HG03039 (cell line): ENCODE measurements at regions not wholly inside any gene's neighbourhood (a gene's known extent, or its start where the extent isn't known, plus 50 kb on each side); places are given as distances from the start of the nearest gene placed in this dataset.
"Not testable (repeated sequence)": the region's sequence is repeated elsewhere in the genome, so short reads cannot be mapped to it uniquely, and the experiment has no call there.

Source experiments
- ATAC-seq: cut with Tn5 transposase; IDR thresholded peaks from one replicate; pipeline ENCODE4 v1.9.1; 2021; ENCODE audit warnings: mild to moderate bottlenecking, moderate library complexity; ENCODE audit not compliant: unreplicated experiment

DNA sequence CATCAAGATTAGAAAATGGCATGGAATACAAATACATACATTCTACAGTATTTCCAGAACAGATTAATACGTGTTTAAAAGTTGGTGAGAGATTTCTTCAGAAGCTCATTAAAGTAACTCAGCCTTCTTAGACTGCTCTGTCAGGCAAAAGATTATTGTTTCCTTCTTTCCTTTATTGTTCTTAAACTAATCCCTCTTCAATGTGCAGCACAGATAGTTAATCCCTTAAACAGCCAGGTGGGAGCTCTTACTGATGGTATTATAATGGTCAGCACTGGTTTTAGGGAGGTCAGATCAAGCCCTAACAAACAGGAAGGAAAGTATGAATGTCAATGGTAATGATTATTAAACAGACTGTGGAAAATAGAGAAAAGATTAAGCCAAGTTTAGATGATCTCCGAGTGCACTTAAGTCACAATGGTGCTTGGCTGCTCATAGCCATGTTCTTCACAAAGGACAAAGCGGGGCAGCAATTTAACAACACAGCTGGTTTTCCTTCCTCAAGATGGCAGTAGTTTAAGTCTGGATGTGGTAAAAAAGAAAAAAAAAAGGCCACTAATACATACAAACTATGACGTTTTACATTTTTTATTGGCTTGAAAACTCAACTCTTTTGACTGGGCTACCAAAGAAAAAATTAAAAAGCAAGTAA, 992.6 kb downstream of the PCDH9 start:
- ATAC-seq = no peak

DNA sequence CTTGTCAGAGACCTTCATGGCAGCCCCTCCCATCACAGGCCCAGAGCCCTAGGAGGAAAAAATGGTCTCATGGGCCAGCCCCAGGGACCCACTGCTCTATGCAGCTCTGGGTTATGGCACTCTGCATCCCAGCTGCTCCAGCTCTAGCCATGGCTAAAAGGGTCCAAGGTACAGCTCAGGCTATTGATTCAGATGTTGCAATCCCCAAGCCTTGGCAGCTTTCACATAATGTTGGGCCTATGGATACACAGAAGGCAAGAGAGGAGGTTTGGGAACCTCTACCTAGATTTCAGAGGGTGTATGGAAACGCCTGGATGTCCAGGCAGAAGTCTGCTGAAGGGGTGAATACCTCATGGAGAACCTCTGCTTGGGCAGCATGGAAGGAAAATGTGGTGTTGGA, 996.0 kb downstream of the PCDH9 start:
- no peak for ATAC-seq

DNA sequence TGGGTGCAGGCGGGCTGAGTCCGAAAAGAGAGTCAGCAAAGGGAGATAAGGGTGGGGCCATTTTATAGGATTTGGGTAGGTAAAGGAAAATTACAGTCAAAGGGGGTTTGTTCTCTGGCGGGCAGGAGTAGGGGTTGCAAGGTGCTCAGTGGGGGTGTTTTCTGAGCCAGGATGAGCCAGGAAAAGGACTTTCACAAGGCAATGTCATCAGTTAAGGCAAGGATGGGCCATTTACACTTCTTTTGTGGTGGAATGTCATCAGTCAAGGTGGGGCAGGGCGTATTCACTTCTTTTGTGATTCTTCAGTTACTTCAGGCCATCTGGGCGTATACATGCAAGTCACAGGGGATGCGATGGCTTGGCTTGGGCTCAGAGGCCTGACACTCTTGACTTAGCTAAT, 998.2 kb downstream of the PCDH9 start:
- not testable (repeated sequence) for ATAC-seq

DNA sequence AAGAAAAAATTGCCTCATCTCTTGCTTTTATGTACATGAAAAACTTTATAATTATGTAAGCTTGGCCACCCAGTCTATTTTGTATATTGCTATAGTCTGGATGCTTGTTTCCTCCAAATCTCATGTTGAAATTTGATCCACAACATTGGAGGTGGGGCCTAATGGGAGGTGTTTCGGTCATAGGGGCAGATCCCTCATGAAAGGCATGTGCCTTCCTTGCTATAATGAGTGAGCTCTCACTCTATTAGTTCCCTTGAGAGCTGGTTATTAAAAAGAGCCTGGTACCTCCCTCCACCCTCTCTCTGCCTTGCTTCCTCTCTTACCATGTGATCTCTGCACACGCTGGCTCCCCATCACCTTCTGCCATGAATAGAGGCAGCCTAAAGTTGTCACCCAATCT, 1005.1 kb downstream of the PCDH9 start:
- ATAC-seq = no peak

DNA sequence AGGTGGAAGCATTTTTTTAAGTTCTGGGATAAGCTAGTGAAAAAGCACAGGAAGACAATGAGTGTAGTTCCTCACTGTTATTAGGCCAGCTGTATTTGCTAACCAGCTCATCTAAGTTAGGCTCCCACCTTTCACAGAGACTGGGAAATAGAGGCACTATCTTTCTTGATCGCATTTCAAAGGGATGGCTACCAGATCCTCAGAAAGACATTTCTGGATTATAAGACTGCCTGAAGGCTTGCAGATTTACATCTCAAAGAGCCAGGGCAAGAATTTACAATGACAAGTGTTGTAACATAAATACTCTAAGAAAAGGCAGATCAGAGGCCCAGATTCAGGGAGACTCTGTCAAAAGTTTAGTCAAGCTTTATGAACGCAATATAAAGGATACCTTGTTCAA, 1005.5 kb downstream of the PCDH9 start:
- no peak for ATAC-seq

DNA sequence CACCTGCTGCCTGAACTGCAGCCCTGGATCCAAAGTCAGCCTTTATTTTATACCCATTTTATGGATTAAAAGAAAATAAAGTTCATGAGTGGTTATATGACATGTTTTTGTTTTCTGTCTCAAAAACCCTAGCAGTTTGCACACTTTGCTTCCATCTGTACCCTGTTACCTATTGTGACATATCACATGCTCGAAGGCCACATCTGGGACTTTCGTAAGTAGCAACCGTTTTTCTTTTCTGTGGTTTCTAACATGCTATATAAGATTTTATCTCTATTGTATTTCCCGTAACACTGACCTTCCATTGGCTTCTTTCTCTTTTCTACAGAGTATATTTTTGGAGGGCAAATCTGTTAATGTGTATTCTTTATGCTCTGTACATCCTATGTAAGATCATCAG, 1007.2 kb downstream of the PCDH9 start:
- ATAC-seq = no peak

DNA sequence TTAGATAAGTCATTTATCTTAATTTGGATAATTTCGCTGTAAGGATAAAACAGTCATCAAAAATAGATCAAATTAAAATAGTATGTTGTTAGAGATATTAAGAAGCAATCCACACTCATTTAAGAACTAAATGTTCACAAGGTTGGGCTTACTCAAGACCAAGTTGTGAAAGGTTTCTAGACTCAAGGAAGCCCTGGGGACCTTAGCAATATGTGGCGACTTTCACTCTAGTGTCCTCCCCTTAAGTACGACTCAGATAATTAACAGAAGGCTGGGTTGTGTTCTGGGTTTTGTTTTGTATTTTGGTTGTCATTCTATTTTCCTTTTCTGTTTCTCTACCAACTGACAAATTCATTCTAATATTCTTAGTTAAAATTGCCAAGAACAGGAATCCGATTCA, 1008.0 kb downstream of the PCDH9 start:
- ATAC-seq = no peak

DNA sequence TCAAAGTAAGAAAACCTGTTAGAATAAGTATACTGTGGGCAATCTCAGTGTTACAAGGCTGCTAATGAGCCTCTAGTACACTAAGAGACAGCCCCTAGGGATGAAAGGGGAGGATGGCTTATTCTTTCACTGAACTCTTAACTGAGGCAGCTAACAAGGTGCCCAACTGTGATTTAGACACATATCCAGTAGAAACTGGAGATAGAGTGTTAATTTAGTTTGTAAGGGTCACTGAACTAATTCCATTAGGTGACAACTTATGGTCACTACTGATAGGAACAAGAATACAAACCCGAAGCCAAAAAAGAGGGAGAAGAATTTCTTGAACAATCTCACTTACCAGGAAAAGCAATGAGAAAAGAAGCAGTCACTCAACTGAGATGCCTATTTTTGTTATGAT, 1010.6 kb downstream of the PCDH9 start:
- ATAC-seq = no peak

DNA sequence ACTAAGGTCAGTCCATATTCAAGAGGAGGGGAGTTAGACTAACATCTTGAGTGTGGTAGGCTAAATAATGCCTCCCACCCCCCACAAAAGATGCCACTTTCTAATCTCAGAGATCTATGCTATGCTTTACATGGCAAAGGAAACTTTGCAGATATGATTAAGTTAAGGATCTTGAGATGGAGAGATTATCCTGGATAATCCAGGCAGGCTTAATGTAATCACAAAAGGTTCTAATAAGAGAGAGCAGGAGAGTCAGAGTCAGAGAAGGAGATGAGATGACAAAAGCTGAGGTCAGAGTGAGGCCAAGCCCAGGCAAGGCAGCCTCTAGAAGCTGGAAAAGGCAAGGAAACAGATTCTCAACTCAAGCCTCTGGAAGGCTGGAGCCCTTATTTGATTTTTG, 1011.6 kb downstream of the PCDH9 start:
- ATAC-seq = no peak

DNA sequence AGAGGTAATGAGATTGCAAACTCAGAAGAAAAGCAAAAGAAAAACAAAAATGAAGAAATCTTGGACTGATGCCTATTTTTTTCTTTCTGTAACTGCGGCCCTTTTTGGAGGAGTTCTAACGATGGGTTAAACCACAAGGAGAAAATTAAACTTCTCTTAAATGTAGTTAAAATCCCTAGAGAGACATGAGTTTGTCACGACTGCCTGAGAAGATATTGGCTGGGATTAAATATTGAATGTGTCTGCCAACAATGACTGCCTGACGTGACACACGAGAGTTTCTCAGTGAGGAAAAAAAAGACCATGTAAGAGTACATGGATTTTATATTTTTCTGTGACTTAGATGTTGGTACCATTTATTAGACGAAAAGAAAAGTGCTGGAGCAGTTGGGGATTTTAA, 1013.4 kb downstream of the PCDH9 start:
- no peak for ATAC-seq

DNA sequence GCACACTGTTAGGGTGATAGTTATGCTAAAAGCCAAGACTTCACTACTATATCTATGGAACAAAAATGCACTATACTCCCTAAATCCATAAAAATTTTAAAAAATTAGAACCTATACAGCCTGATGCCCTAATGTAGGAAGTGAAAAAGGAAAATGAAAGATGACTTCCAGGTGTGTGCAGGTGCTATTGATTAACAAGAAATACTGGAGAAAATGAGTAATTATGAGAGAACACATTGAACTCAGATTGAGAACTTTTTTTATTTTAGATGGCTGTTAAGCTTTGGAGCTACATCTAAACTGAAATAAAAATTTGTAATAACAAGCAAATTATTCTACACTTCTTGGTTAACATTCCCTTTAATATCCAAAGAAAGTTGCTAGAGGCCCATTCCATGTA, 1015.7 kb downstream of the PCDH9 start:
- ATAC-seq = no peak

DNA sequence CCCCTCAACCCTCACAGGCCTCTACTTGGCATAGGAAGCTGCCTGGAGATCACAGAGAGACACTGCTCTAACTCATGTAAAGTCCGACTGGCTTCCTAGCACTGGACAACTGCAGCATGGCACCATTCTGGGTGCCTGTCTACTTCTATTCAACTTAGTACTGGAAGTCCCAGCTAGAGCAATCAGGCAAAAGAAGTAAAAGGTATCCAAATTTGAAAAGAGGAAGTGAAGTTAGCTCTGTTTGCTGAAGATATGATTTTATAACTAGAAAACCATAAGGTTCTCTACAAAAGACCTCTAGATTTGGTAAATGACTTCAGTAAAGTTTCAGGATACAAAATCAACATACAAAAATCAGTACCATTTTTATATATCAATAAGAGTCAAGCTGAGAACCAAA, 1017.6 kb downstream of the PCDH9 start:
- no peak for ATAC-seq

DNA sequence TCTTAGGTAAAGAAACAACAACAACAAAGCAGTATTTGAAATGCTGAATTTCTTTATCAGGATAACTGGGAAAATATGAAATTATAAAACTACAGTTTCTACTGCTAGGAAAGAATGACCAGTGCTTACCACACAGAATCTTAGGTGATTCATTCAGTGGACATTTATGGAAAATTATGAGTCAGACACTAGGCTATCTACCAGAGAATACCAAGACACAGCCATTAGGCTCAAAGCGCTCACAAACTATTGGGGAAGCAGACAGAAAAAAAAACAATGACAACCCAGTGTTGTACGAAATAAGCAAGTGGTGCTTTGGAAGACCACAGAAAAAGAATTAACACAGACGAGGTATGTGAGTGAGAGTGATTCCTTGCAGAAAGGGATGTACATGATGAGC, 1019.5 kb downstream of the PCDH9 start:
- no peak for ATAC-seq

DNA sequence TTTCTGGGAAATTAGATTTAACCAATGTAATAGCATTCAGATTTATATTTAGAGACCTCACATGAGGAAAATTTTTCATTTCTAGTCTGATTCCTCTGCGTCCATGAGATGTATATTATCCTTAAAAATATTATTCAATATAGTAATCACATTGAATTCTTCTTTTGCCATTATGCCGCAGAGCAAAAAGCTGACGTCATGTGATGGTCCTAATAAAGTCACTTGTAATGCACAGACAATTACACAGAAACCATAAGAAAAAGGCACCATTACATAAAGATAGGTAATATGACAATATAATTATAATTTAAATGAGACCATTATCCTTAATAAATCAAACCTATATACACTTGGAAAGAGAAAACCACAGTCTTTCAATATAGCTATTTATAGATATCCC, 1021.5 kb downstream of the PCDH9 start:
- ATAC-seq = no peak

DNA sequence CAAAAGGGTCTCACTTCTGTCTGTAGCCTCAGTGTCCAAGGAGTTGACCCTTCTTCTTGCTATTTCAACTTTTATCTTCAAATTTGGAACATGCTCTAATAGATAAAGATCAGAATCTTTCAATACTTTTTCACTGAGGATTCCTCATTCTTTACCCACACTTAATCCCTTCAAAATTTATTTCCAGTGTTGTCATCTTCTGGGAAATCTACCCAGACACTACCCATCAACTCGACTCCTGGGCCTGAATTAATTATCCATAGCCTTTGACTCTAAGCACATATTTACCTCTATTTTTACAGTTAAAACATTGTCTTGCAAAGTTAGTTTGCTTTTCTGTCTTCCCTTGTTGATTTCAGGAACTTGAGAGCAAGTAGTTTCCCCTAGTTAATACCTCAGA, 1022.5 kb downstream of the PCDH9 start:
- no peak for ATAC-seq

DNA sequence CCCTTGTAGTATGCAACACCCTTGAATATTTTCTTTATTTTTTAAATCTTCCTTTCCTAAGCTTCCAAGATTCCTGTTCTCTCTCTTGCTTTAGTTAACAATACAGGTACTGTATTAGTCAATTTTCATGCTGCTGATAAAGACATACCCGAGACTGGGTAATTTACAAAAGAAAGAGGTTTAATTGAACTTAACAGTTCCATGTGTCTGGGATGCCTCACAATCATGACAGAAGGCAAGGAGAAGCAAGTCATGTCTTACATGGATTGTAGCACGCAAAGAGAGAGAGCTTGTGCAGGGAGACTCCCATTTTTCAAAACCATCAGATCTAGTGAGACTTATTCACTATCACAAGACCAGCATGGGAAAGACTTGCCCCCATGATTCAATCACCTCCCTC, 1024.3 kb downstream of the PCDH9 start:
- ATAC-seq = no peak

DNA sequence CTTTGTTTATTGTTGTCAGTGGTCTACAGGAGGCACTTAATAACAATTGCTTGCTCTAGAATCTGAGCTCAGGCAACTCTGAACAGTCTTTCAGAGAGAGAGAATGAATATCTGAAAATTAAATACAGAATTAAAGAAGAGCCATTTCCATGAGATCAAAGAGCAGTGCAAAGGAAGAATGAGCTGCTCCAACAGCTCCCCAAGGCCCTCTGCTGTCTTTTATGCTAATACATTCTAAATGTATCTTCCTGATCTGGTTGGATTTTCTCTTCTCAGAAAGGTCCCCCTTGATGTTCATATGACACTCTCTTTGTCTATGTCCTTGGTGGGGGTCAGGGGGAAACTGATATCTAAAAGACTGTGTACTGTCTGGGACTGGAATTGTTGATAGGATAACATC, 1029.6 kb downstream of the PCDH9 start:
- no peak for ATAC-seq

DNA sequence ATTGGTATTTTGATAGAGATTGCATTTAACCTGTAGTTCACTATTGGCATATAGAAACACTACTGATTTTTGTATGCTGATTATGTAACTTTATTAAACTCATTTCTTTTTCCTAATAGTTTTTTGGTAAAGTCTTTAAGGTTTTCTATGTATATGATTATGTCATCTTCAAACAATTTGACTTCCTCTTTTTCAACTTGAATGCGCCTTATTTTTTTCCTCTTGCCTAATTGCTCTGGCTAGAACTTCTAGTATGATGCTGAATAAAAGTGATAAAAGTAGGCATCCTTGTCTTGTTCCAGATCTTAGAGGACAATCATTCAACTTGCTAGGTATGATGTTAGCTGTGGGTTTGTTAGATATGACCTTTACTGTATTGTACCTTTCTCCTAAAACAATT, 1034.9 kb downstream of the PCDH9 start:
- ATAC-seq = no peak

DNA sequence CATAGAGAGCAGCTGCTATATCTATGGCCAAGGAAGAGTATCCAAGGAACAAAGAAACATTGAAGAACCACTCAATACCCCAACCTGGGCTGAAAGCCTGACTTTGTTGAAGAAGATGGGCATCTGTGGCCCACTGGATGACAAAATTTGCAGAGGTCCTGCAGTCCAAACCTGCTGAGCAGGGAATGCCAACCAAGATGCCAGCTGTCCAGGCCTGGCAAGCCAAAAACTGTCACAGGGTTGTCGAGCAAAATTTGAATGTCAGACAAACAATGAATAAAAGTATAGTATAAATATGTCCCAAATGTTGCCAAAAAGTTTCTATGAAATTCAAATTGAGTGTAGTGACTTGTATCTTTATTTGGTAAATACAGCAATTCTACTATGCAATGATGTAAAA, 1040.2 kb downstream of the PCDH9 start:
- no peak for ATAC-seq

DNA sequence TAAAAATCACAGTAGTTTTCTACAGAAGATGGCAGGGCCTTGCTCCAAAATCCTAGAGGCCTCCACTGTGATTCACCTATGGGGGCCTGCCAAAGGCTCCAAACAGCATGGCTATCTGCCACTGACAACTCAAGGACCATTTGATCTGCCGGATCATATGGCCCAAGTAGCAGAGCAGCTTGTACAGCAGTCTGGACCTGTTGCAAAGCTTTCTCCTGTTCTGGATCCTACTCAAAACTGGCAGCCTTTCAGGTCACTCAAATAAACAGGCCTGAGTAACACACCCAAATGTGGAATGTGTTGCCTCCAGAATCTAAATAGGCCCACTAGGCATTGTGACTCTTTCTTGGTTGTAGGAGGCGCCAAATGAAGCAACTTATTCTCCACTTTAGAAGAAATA, 1049.3 kb downstream of the PCDH9 start:
- ATAC-seq = no peak

DNA sequence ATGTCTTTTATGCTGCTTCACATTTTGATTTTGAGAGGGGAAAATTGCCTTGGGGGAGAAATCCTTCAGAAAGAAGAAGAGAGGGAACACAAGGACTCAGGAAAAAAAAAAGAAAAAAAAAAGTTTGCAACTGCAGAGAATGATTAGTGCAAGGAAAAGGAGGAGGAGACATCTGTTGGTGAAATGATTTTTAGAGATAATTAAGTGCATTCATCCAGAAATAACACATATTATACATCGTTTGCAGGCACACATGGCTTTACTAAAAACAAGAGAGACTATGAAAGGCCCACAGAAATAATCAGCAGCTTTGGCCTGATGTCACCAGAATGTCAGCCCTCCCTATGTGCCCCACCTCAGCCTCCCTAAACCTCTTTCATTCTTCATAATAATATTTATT, 1058.2 kb downstream of the PCDH9 start:
- no peak for ATAC-seq

DNA sequence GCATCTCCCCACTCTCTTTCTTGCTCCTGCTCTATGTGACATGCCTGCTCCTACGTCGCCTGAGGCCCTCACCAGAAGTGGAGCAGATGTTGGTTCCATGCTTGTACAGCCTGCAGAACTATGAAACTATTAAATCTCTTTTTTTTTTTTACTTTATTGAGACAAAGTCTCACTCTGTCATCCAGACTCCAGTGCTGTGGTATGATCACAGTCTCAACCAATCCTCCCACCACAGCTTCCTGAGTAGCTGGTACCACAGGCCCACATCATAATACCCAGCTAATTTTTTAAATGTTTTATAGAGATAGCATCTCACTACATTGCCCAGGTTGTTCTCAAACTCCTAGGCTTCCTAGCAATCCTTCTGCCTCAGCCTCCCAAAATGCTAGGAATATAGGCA, 1067.7 kb downstream of the PCDH9 start:
- no peak for ATAC-seq

DNA sequence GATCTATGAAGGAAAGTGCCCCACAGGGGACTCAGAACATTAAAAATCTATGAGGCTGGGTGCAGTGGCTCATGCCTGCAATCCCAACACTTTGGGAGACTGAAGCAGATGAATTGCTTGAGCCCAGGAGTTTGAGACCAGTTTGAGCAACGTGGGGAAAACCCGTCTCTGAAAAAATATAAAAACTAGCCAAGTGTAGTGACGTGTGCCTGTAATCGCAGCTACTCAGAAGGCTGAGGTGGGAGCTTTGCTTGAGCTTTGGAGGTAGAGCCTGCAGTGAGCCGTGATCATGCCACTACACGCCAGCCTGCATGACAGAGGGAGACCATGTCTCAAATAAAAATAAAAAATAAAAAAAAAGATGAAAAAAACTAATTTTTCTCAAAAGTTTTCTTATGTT, 1070.6 kb downstream of the PCDH9 start:
- ATAC-seq = no peak

DNA sequence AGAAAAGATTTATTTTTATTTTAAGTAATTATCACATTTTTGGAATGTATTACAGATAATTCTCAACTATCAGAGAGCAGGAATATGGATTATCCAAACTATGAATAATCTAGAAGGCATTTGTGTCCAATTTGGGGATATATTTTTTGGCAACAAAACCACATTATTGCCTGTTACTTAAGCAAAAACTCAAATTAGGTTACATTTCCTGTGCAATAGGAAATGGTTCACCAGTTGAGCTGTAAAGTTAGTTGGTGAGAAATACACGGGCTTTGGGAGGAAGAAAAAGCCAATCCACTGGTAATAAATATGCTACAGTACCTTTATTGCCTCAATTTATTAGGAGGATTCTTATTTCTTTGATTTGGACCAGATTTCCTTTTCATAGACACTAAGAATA, 1075.2 kb downstream of the PCDH9 start:
- no peak for ATAC-seq
